H1 (cell line): ENCODE measurements at regions not wholly inside any gene's neighbourhood (a gene's known extent, or its start where the extent isn't known, plus 50 kb on each side); places are given as distances from the start of the nearest gene placed in this dataset.

Experiments used
- CEBPB ChIP-seq: IDR thresholded peaks from 2 replicates; pipeline ENCODE4 v1.6.1; 2012; ENCODE audit warnings: low read depth, low read length
- EZH2 ChIP-seq: fragments of 200-600 bp; sonication (generic); IDR thresholded peaks from 2 replicates; pipeline ENCODE4 v1.7.1; 2012; ENCODE audit warnings: low read depth, mild to moderate bottlenecking, moderate library complexity, low read length, inconsistent platforms; ENCODE audit not compliant: severe bottlenecking
- KDM1A ChIP-seq: fragments of 200-600, 300-600 bp; sonication (generic); IDR thresholded peaks from 2 replicates; pipeline ENCODE4 v1.7.1; 2016; ENCODE audit warnings: mild to moderate bottlenecking, low read length, borderline replicate concordance
- POLR2A ChIP-seq, 2 experiments: IDR thresholded peaks; 1 replicate in 1 of 2; 2 replicates in 1 of 2; pipeline ENCODE4 v1.6.1; 2011; ENCODE audit warnings: low read depth in 2 of 2, low read length in 2 of 2, mild to moderate bottlenecking in 2 of 2; ENCODE audit errors: control extremely low read depth in 1 of 2
- SP2 ChIP-seq: IDR thresholded peaks from 2 replicates; pipeline ENCODE4 v1.6.1; 2012; ENCODE audit warnings: mild to moderate bottlenecking, low read length, inconsistent platforms

- TF ChIP-seq SP2 (no peak), EZH2 (no peak), POLR2A (IDR thresholded peaks at IDR 0.05; ENCODE audit: control extremely low read depth in 1 of 2, low read depth in 2 of 2, low read length in 2 of 2) (no peak), CEBPB (no peak), KDM1A (no peak)
These were observed 597.1 kb upstream of the CHAC2 start for GRCh38 chr2:53170466-53170865.
